BLaER1 (cell line): ENCODE measurements at regions not wholly inside any gene's neighbourhood (a gene's known extent, or its start where the extent isn't known, plus 50 kb on each side); places are given as distances from the start of the nearest gene placed in this dataset.

Experiments used
- H3K27ac ChIP-seq: shearing (Covaris generic); formaldehyde crosslinking; 2 replicates; pipeline ENCODE4 v1.8.1; 2022
- H3K27me3 ChIP-seq: shearing (Covaris generic); formaldehyde crosslinking; 2 replicates; pipeline ENCODE4 v1.8.1; 2022
- H3K36me3 ChIP-seq: shearing (Covaris generic); formaldehyde crosslinking; 2 replicates; pipeline ENCODE4 v1.8.1; 2022
- H3K4me1 ChIP-seq: shearing (Covaris generic); formaldehyde crosslinking; 2 replicates; pipeline ENCODE4 v1.8.1; 2022
- H3K4me2 ChIP-seq: shearing (Covaris generic); formaldehyde crosslinking; 2 replicates; pipeline ENCODE4 v1.8.1; 2022
- H3K4me3 ChIP-seq: shearing (Covaris generic); formaldehyde crosslinking; 2 replicates; pipeline ENCODE4 v1.8.1; 2022
- H3K9ac ChIP-seq: shearing (Covaris generic); formaldehyde crosslinking; 2 replicates; pipeline ENCODE4 v1.8.1; 2022
- H3K9me3 ChIP-seq: shearing (Covaris generic); formaldehyde crosslinking; 2 replicates; pipeline ENCODE4 v1.8.1; 2022
- H4K20me1 ChIP-seq: shearing (Covaris generic); formaldehyde crosslinking; 2 replicates; pipeline ENCODE4 v1.8.1; 2022
- Cebpa-rat ChIP-seq: shearing (Covaris generic); IDR thresholded peaks from 2 replicates; pipeline ENCODE4 v1.8.1; 2022

DNA sequence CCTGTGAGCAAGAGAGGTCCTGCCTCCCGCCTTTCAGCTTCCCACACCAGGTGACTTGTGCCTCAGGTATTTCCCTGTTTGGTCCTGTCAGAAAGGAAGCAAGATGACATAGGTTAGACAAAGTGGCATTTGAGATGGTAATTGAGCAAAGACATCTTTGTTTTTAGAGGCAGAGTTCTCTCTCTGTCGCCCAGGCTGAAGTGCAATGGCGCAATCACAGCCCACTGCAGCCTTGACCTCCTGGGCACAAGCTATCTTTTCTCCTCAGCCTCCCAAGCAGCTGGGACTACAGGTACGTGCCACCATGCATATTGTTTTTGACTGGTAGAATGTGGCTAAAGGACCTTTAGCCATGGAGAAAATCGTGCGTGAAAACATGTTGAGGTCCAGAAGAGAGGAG lies 339.1 kb downstream of the FGF9 start:
- H3K36me3 ChIP-seq: no peaks in the 10 kb centered on the region
- no peaks in the 10 kb centered on the region for H3K9me3 ChIP-seq
- no peak overlapping the region for H3K9ac ChIP-seq
- TF ChIP-seq Cebpa-rat: no peak
- H3K27me3 ChIP-seq: no peaks in the 10 kb centered on the region
- no peak overlapping the region for H3K4me3 ChIP-seq
- no peaks in the 10 kb centered on the region for H4K20me1 ChIP-seq
- H3K4me2 ChIP-seq: no peak overlapping the region
- H3K4me1 ChIP-seq: no peaks in the 10 kb centered on the region
- no peak overlapping the region for H3K27ac ChIP-seq

- Histone ChIP-seq H3K4me2 (no peak overlapping the region), H3K9me3 (peaks cover 3% of the 10 kb centered on the region; the same call in 1 of the 2 replicates), H3K9ac (no peak overlapping the region), H3K4me1 (no peaks in the 10 kb centered on the region), H3K36me3 (no peaks in the 10 kb centered on the region), H3K4me3 (no peak overlapping the region), H3K27ac (no peak overlapping the region), H3K27me3 (no peaks in the 10 kb centered on the region), H4K20me1 (no peaks in the 10 kb centered on the region)
- no peak for TF ChIP-seq Cebpa-rat
Measured at GRCh38 chr13:22012686-22013085, 341.8 kb downstream of the FGF9 start.

- Histone ChIP-seq H4K20me1 (no peaks in the 10 kb centered on the region), H3K4me2 (no peak overlapping the region), H3K9me3 (peaks cover 15% of the 10 kb centered on the region), H3K4me3 (no peak overlapping the region), H3K9ac (no peak overlapping the region), H3K27ac (no peak overlapping the region), H3K4me1 (no peaks in the 10 kb centered on the region), H3K36me3 (no peaks in the 10 kb centered on the region), H3K27me3 (no peaks in the 10 kb centered on the region)
- no peak for TF ChIP-seq Cebpa-rat
Measured at GRCh38 chr13:22014469-22014868, 343.6 kb downstream of the FGF9 start.

DNA sequence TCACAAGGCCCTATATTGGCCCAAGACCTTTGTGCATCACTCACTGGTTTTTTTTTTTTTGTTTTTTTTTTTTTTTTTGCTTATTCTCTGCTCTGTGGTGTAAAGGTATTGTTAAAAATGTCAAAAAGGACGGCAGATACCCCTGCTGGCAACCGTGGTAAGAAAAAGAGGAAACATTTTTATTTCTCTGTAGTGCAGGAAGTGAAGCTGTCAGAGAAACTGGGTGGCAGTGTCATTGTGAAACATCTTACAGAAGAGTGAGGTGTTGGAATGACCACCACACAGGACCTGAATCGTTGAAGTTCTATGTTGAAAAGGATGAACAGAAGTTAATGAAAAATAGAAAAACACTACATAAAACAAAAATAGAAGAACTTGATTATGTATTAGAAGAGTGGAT lies 346.4 kb downstream of the FGF9 start:
- Histone ChIP-seq H3K4me2 (no peak overlapping the region), H3K27me3 (no peaks in the 10 kb centered on the region), H3K9me3 (peaks cover 15% of the 10 kb centered on the region), H3K4me1 (no peaks in the 10 kb centered on the region), H3K9ac (no peak overlapping the region), H3K4me3 (no peak overlapping the region), H3K27ac (no peak overlapping the region), H3K36me3 (no peaks in the 10 kb centered on the region), H4K20me1 (no peaks in the 10 kb centered on the region)
- TF ChIP-seq Cebpa-rat: no peak

- Histone ChIP-seq H3K4me2 (no peak overlapping the region), H3K4me3 (no peak overlapping the region), H3K9ac (no peak overlapping the region), H3K27me3 (no peaks in the 10 kb centered on the region), H3K27ac (no peak overlapping the region), H3K4me1 (no peaks in the 10 kb centered on the region), H3K9me3 (peaks cover 15% of the 10 kb centered on the region), H4K20me1 (no peaks in the 10 kb centered on the region), H3K36me3 (no peaks in the 10 kb centered on the region)
- no peak for TF ChIP-seq Cebpa-rat
Measured at GRCh38 chr13:22018076-22018835, 347.4 kb downstream of the FGF9 start.

- Histone ChIP-seq H3K4me1 (no peaks in the 10 kb centered on the region), H3K27ac (no peak overlapping the region), H3K36me3 (no peaks in the 10 kb centered on the region), H3K9ac (no peak overlapping the region), H3K9me3 (peaks cover 15% of the 10 kb centered on the region), H3K27me3 (no peaks in the 10 kb centered on the region), H4K20me1 (no peaks in the 10 kb centered on the region), H3K4me3 (no peak overlapping the region), H3K4me2 (no peak overlapping the region)
- no peak for TF ChIP-seq Cebpa-rat
Measured at GRCh38 chr13:22018836-22019210, 347.9 kb downstream of the FGF9 start.

- no peak overlapping the region for H3K4me3 ChIP-seq
- no peak for TF ChIP-seq Cebpa-rat
- H4K20me1 ChIP-seq: no peaks in the 10 kb centered on the region
- no peak overlapping the region for H3K4me2 ChIP-seq
- H3K27me3 ChIP-seq: no peaks in the 10 kb centered on the region
- H3K9me3 ChIP-seq: no peaks in the 10 kb centered on the region
- no peaks in the 10 kb centered on the region for H3K4me1 ChIP-seq
- no peak overlapping the region for H3K27ac ChIP-seq
- no peaks in the 10 kb centered on the region for H3K36me3 ChIP-seq
- no peak overlapping the region for H3K9ac ChIP-seq
Measured at GRCh38 chr13:22024381-22024994, 353.6 kb downstream of the FGF9 start.

- H3K4me2 ChIP-seq: no peak overlapping the region
- H3K4me1 ChIP-seq: no peaks in the 10 kb centered on the region
- H3K9ac ChIP-seq: no peak overlapping the region
- no peaks in the 10 kb centered on the region for H3K36me3 ChIP-seq
- no peak for TF ChIP-seq Cebpa-rat
- no peaks in the 10 kb centered on the region for H3K27me3 ChIP-seq
- H3K9me3 ChIP-seq: no peaks in the 10 kb centered on the region
- H3K27ac ChIP-seq: no peak overlapping the region
- no peaks in the 10 kb centered on the region for H4K20me1 ChIP-seq
- H3K4me3 ChIP-seq: no peak overlapping the region
Measured at GRCh38 chr13:22027566-22027965, 356.7 kb downstream of the FGF9 start.

DNA sequence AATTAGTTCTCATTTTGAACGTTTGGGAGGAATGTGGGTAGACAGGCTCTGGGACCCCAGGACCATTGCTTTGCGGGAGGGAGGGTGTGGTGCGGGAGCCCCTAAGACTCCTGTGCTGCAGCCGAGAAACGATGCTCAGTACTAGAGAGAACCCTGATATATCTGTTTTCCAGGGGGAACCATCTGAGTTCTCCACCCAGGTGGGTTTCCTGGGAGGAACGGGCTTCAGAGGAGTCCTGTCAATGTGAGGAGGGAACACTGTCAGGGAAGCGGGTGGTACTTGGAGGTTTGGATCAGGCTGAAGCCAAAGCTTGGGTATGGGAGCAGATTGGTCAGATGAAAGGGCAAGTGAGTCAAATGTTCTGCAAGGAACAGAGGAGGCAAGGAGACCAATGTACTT lies 358.0 kb downstream of the FGF9 start:
- Histone ChIP-seq H3K4me2 (no peak overlapping the region), H3K9me3 (no peaks in the 10 kb centered on the region), H3K36me3 (no peaks in the 10 kb centered on the region), H3K27ac (no peak overlapping the region), H3K9ac (no peak overlapping the region), H3K27me3 (no peaks in the 10 kb centered on the region), H4K20me1 (no peaks in the 10 kb centered on the region), H3K4me1 (no peaks in the 10 kb centered on the region), H3K4me3 (no peak overlapping the region)
- no peak for TF ChIP-seq Cebpa-rat

DNA sequence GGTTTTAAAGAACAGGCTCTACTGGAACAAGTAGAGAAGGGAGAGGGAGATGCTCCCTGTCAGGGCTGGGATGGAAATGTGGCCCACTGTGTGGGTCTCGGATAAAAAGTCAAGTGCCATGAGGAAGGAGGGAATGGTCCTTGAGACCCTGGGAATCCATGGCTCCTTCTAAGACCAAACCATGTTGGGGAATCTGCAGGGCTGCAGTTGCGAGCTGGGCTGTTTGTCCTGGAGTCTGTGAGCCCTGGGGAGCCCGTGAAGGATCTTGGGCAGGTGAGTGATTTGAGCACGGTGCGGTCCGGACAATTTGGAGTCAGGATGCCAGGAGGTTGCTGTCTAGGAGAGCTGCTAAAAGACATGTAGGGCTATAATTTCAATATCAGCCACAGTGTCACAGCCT lies 359.4 kb downstream of the FGF9 start:
- no peaks in the 10 kb centered on the region for H4K20me1 ChIP-seq
- no peak for TF ChIP-seq Cebpa-rat

More for the DNA sequence above, 359.4 kb downstream of the FGF9 start:
- Histone ChIP-seq H3K4me2 (no peak overlapping the region), H3K27me3 (no peaks in the 10 kb centered on the region), H3K27ac (no peak overlapping the region), H3K4me3 (no peak overlapping the region), H3K4me1 (no peaks in the 10 kb centered on the region), H3K36me3 (no peaks in the 10 kb centered on the region), H3K9ac (no peak overlapping the region), H3K9me3 (no peaks in the 10 kb centered on the region)
